Limb (tissue), 2 donors: ENCODE measurements at regions not wholly inside any gene's neighbourhood (a gene's known extent, or its start where the extent isn't known, plus 50 kb on each side); places are given as distances from the start of the nearest gene placed in this dataset.

ENCODE experiments used
- DNase-seq, 2 donors: peaks; one replicate each; pipeline ENCODE4 v3.0.0-alpha.2; 2016; ENCODE audit errors: extremely low spot score in 2 of 2

DNA sequence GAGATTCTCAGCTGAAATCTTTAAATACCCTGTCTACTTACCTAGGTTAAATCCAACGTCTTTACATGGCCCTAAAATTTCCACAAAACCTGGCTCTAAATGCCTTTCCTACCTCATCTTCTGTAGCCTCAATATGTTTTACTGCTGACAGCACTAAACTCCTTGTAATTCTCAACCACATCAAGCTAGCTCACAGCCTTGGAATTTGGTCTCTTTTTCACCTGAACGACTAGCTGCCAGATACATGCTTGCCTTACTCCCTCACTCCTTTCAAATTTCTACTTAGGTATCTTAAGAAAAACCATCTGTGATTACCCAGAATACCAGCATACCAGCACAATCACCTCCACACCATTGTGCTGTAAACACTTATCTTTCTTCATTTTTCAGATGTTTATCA lies 635.6 kb upstream of the PCDH10 start:
- DNase-seq = no peak

DNA sequence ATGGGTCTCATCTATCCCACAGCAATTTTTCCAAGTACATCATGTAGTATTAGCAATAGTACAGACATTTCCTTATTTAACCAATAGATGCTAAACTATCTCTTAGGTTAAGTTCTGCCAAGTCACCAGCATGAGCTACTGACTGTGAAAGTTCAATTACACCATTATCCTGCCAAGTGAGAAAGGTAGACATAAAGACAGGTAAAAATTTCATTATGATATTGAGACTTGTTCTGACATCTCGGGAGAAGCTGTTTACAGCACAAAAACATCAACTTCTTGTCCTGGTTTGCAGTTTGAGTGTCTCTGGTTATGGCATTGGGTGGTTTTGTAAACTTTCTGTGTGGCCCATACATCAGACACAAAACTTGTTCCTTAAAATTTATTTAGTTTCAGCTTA lies 622.4 kb upstream of the PCDH10 start:
- DNase-seq = no peak

DNA sequence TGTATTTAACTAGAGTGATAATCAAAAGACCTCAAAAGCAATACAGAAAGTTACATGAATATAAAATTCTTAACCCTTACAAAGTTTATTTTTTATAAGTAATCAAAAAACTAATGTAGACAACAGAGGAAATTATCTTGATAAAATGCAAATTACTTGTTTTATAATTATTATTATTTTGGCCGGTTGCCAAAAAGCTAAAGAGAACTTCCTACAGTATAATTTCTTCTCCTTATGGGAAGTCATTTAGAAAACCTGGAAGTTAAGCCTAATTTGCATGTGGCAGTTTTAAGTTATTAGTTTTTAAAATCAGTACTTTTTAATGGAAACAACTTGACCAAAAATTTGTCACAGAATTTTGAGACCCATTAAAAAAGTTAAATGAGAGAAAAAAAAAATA lies 621.3 kb upstream of the PCDH10 start:
- DNase-seq = no peak

DNA sequence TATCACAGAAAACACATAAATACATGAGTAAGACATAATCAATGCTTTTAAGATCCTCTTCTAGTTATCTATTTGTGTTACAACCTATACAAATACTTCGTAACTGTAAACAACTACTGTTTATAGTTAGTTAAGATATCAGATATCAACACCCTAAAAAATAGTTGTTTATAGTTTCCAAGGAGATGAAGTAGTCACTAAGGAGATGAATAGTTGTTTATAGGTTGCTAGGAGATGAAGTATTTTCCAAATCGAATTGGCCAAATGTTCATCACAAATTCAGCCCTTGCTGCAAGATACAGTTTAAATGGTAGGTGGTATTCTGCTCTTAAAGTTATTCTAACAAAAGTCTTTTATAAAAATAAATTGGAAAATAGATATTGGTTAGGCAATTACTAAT lies 618.2 kb upstream of the PCDH10 start:
- DNase-seq = peak in 1 of 2 donors; percentile 30

DNA sequence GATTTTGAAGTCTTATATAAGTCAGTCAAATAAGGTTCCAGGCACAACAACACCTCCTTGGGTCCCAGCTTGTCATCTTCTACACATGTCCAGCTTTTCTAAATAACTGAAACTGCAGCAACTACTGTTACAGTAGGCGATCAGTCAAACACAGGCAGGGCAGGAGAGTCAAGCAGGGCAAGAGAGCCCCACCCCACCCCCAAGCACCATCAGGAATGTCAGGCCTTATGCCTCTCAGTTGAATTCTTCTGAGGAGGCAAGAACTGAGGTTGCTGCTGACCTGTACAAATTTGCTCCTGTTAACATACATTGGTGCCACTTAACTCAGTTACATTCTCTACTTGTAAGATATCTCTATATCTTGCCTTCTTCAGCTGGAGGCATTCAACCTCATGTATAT lies 608.8 kb upstream of the PCDH10 start:
- DNase-seq = no peak

DNA sequence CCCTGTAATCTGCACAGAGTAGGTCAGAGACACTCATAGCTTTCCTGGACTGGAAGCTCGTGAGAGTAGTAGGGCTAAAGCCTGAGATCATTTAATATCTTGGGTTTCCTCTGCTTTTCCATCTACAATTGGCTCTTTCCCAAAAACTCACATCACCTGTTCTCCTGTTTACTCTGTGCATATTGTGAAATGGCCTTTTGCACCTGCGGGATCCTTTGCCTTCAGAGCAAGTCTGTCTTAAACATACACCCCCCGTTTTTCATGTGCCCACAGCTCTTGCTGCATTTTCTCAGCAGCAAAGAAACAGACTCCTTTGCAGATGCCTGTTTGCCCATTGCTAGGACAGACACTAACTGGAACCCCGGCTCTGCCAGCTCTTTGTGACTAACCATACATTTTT lies 608.3 kb upstream of the PCDH10 start:
- DNase-seq = no peak

DNA sequence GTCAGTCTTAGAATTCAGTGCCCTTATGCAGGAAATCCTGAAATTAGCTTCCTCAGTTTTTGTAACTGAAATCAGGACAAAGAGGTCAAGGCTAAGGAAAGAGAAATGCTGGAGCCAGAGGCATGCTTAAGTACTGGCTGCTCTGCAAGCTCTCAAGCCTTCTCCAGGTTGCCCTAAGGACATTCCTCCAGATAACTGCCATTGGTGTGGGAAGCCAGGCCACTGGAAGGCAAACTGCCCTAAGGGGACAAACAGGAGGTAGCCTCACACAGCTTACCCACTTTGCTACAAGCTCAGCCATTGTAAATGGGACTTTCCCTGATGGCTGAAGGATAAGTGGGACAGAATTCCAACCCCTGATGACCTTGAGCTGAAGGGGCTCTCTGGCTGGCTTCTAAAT lies 606.9 kb upstream of the PCDH10 start:
- no peak for DNase-seq

DNA sequence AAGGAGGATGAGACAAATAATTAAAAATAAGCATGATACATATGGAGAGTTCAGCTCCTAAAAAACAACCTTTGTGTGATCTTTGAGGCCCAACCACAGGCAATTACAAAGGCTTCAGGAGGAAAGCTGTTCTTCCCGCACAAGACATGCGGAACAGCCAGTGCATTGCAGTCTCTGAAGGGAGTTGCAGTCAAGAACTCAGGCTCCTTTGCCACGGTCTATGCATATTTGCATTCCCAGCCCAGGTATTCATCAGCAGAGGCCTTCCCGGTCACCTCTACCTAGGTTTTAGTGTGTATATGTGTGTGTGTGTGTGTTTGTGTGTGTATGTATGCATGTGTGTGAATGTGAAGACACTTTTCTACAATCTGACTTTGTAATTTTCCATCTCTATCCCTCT lies 600.6 kb upstream of the PCDH10 start:
- DNase-seq = no peak

DNA sequence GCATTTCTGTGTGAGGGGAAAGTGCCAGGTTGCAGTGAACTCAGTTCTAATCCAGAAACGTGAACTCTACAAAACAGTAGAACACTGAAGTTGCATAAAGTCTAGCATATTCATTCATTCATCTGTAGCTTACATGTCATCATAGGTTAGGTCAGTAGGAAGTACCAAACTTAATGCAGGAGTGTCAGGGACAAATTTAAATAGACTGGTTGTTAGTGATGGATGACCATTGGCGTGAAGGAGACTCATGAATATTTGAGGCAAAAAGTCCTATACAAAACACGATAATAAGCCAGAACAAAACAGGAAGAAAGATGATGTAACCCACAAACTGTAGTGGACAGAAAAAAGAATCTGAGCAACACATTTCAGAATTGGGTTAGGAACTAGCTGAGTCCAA lies 592.8 kb upstream of the PCDH10 start:
- DNase-seq = no peak

DNA sequence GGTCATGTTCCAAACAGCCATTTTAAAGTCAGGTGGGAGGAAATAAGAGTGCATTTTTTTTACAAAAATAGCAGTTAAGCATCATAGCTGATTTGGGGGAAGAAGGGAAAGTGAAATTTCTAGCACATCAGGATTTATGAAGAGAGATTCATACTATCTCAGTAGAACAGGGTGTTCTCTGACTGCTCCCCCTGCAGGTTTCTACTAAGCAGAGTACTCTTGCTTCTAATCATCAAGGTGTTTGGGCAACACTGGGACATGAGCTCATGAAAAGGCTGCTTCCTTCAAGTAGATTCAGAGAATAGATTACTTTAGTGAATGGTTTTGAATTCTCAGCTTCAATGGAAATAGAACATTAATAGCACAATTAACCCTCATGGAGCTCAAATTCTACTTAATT lies 591.4 kb upstream of the PCDH10 start:
- DNase-seq = no peak

DNA sequence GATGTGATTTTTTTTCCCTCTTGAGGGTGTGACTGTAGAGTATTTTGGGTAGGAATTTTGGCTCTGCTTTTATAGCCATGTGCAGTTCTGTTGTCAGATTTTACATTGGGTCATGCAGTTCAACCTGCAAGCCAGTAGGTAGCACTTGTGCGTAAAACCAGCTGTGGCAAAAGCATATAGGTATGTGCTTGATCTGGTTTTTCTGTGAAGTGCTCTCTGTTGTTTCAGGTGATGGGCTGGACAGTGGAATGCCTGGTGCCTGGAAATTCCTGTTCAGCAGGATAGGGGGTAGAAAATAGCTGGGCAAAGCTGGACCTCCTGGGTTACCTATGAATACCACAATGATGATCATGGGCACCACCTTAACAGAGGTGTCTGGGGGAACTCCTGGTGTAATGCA lies 584.2 kb upstream of the PCDH10 start:
- DNase-seq = no peak

DNA sequence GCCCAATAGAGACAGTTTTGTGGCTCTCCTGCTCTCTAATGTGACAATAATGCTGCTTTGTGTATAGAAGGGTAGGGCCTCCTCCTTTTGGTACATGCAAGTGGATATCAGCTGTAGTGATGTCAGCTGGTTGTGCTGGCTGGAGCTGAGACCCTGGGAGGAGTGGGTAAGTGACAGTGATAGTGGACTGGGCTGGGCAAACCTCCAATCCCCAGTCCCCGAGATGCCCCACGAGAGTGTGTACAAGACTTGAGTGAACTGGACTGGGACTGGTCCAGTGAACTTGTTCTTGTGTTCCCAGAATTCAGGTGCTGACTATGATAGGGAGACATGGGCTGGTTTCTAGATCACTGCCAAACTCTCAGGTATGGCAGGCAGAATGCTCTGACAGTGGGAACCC lies 583.6 kb upstream of the PCDH10 start:
- no peak for DNase-seq

DNA sequence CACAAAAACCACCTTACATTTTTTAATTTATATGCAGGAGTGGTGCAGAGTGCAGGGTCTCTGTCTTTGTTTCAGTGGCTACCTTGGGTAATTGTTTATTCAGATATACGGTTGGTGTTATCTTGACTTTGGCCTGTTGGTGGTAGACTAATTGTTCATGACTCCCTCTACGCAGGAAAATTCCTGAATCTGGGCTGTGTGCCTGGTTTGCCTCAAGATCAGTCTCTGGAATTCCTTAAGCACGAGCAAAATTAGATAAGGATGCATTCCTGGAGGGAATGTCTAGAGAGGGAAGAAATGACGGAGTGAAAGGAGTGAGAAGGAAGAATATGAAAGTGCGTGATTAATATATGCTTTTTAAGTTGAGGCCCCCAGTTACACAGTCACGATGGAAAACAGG lies 576.9 kb upstream of the PCDH10 start:
- DNase-seq = no peak

DNA sequence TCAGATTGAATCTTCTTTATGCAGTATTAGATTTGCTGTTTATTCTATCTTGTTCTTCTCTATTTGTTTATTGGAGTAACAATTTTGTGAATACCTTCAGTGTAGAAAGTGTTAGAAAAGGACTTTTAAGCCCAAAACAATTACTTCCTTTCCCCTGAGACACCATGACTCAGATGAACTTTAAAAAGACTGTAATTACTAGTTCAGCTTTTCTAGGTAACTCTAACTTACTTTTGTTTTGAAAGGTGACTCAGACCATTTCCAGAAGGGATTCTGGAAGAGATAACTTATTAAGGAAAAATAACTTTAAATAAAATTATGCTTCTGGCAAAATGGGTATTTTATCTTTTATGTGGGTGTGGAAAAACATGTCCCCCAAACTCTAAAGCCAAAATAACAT lies 561.5 kb upstream of the PCDH10 start:
- DNase-seq = no peak

DNA sequence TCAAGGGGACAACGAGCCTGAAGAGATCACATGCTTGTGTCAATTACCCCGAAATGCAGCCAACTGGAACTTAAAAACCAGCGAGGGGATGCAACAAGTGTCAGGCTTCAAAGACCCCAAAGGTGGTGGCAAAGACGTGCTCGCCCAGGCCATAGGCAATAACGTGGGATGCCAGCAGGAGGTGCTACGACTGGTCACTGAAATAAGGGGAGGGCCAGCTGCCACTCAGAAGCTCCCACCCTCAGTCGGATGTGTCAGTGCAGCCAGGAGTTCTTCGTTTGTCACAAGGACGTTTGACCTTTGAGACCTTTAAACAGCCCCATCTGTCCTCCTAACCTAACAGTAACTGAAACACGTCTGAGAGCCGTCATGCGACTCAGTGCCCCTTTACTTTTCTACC lies 556.8 kb upstream of the PCDH10 start:
- no peak for DNase-seq

DNA sequence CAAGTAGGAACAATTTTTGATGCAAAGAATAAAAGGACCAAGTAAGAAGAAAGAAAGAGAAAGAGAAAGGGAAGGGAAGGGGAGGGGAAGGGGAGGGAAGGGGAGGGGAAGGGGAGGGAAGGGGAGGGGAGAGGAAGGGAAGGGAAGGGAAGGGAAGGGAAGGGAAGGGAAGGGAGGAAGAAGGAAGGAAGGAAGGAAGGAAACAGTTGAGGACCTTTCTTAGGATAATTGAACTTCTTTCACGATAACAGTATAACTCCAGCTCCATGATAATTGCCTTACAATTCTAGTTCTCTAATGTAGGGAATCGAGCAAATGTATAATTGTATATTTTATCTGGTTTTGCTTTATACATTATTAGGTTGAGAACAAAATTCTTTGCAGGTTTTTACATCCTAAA lies 556.2 kb upstream of the PCDH10 start:
- DNase-seq = no peak

DNA sequence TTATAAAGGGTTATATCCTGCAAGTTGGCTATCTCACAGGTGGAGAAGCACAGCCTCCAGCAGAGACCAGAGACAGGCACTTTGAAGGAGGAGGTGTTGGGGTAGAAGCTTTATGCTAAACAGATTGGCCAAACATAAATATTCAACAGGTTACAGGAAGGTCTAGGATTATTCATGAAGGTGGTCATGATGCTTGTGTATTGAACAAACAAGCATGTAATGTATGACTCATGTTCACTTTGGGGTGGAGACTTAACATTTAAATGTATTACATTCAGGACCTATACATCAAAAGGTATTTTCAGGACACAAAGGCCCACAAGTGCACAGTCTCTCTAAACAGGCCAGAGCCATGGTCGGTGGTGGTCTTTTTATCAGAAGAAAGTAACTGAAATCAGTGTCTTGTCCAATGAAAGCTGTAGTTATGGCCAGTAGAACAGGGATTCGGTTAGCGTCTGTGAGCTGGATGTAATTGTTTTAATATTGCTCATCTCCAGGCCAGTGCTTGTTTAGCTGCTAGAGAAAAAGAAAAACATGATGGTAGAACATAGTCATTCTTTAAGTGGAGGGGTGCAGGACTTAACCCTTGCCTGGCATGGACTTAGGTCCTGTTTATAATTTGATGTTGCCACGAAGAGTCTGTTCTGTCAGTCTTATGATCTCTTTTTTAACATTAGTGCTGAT lies 555.2 kb upstream of the PCDH10 start:
- DNase-seq = no peak

DNA sequence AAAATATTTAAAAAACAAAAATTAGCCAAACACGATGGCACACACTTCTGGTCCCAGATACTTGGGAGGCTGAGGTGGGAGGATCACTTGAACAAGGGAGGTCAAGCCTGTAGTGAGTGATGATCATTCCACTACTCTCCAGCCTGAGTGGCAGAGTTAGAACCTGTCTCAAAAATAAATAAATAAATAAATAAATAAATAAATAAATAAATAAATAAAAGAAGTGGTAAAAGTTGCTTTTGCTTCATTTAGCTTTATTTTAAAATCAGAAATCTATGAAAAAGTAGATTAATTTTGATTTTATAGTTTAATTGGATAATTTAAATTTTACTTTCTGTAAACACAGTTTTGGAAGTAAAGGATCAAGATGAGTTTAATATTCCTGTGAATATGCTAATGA lies 552.9 kb upstream of the PCDH10 start:
- DNase-seq = no peak

DNA sequence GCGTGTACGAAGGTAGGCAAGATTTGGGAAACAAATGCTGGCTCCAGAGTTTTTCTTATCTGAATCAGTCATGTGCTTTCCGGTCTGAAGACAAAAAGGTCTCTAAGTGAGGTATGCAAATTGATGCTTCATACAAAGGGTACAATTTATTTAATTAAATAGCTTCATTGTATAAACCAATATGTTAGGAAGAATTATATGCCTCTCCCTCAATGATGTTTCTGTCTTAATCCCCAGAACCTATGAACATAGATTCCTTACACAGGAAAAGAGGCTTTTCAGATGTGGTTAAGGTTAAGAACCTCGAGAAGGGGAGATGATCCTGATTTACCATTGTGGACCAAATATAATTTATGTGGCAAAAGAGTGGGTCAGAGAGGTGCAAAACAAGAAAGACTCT lies 543.5 kb upstream of the PCDH10 start:
- no peak for DNase-seq

DNA sequence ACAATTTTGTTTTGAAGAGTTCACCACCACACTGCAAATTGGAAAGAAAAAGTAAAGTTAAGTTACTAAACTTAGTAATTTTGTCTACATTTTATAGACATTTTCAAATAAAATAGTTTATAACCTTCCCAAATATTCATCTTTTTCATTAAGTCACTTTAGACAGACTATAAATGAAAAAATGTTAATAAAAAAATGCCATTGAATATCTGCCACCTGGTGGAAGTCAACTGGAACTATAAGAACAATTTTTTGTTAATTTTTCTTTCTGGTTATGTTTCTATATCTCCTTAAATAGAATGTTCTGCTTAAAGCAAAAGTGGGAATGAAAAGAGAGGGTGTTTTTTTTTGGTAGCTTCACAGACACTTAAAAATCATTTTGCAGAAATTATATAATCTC lies 534.4 kb upstream of the PCDH10 start:
- peak in 1 of 2 donors; percentile 16 for DNase-seq

DNA sequence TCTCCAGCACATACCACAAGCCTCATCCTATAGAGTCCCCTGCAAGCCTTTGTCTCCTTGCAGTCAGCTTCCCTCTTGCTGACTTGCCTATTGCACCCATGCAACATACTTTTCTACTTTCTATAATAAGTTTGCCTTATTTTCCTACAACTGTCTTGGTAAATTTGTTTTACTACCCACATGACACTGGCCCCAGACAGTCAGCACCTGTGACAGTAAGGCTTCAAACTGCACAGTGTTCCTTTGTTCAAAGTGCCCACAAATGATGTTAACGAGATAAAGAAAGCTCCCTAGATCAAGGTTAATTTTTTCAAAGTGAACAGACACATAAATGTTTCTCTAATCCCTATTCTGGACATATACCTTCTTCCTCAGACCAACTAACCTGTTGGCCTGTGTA lies 529.1 kb upstream of the PCDH10 start:
- DNase-seq = no peak

DNA sequence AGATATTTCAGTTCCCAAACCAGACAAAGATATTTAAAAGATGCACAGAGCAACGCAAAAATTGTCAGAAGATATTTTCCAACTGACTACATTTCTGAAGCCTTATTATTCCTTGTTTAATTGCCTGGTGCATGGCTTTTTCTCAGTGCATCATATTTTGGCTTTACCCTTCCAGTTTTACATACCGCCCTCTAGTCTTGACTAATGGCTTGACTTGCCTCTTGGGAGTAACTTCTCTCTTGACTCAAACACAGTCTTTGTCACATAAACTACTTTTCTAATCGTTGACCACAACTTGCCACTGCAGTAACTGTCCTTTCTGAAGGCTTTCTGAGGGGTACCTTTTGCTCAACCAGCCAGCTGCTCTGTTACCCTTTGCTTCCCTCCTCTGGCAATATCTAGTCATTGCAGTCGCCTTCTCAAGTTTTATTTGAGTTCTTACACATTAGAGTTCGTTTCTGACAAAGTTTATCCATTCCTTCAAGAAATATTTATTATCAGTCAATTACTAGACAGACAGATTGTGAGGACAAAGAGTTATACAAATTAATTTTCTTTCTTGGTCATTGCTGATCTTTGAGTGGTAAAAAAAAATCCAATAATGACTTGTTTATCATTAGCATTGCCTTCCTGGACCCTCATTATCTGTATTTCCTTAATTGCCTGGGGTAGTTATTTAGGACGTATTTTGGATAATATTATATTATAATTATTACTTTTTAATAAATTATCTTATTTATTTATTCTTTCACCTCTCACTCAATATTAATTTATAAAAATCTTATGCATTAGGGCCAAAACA lies 506.9 kb upstream of the PCDH10 start:
- peak; percentile 38 to 51 for DNase-seq

DNA sequence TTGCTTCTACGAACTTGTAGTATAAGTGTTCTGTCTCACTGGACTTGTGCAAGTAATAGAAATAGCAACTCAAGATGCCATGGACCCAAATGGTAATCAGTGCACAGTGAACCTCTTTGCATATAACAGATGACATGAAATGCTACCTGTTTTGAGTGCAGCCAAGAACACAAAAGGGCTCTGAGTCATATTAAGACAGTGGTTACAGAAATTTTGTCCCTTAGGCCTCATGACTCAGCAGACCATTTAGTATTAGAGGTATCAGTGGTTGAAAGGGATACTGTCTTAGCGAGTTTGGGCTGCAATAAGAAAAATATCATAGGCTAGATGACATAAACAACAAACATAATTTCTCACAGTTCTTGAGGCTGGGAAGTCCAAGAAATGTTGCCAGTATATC lies 502.9 kb upstream of the PCDH10 start:
- no peak for DNase-seq
